Body of pancreas (tissue), 4 donors: ENCODE measurements at regions not wholly inside any gene's neighbourhood (a gene's known extent, or its start where the extent isn't known, plus 50 kb on each side); places are given as distances from the start of the nearest gene placed in this dataset.
"Not testable (repeated sequence)": the region's sequence is repeated elsewhere in the genome, so short reads cannot be mapped to it uniquely, and the experiment has no call there.

Source experiments
- ATAC-seq: fragments of 150-250 bp; one replicate; pipeline ENCODE4 v1.9.1; 2016
- DNase-seq, 4 donors: peaks; one replicate each; pipeline ENCODE4 v3.0.0-alpha.2; 2019
- H3K27ac ChIP-seq, 4 donors: fragments of 200-600 bp; sonication (generic); 1 replicate in 3 of 4; 2 replicates in 1 of 4; pipeline versions ENCODE4 v1.5.1 to v1.6.1; 2016 to 2019; ENCODE audit warnings: mild to moderate bottlenecking in 1 of 4, mixed read lengths in 1 of 4, moderate library complexity in 1 of 4
- H3K27me3 ChIP-seq, 2 donors: fragments of 200-600 bp; sonication (generic); one replicate each; pipeline ENCODE4 v1.6.0; 2016; ENCODE audit warnings: mild to moderate bottlenecking in 1 of 2
- H3K36me3 ChIP-seq, 2 donors: fragments of 200-600 bp; sonication (generic); replicated peaks in 1 of 2; 2 replicates each; pipeline ENCODE4 v1.5.1; 2016; ENCODE audit warnings: low read depth in 2 of 2; ENCODE audit not compliant: insufficient read depth in 1 of 2
- H3K4me1 ChIP-seq: fragments of 200-600 bp; sonication (generic); one replicate; pipeline ENCODE4 v1.6.0; 2016
- H3K4me3 ChIP-seq, 2 donors: fragments of 200-600 bp; sonication (generic); 1 replicate in 1 of 2; 2 replicates in 1 of 2; pipeline ENCODE4 v1.5.1; 2016 to 2019
- H3K9me3 ChIP-seq, 3 donors: fragments of 200-600 bp; sonication (generic); 1 replicate in 2 of 3; 2 replicates in 1 of 3; pipeline ENCODE4 v1.5.1; 2016
- POLR2A ChIP-seq, 3 donors: fragments of 450-650 bp; IDR thresholded peaks; one replicate each; pipeline ENCODE4 v1.6.1; 2016; ENCODE audit warnings: antibody characterized with exemption in 3 of 3, mild to moderate bottlenecking in 2 of 3
- WGBS, 2 donors: methylation state at CpG; one replicate each; pipeline ENCODE4 v1.1.5; 2017; 5-methylcytosine and 5-hydroxymethylcytosine counted together
- intact Hi-C: fragments of 100-400 bp; cut with DNase I; formaldehyde crosslinking; loops from one replicate; pipeline ENCODE4 v1.15.1; 2023
- TF ChIP-seq, protein P1 (sequence below), 7 experiments: fragments of 450-650 bp in 4 of 7; fragments of 200-600 bp in 3 of 7; sonication (generic) in 3 of 7; IDR thresholded peaks; one replicate each; pipeline ENCODE4 v1.5.1; 2016 to 2019; ENCODE audit warnings: antibody characterized with exemption in 7 of 7

DNA sequence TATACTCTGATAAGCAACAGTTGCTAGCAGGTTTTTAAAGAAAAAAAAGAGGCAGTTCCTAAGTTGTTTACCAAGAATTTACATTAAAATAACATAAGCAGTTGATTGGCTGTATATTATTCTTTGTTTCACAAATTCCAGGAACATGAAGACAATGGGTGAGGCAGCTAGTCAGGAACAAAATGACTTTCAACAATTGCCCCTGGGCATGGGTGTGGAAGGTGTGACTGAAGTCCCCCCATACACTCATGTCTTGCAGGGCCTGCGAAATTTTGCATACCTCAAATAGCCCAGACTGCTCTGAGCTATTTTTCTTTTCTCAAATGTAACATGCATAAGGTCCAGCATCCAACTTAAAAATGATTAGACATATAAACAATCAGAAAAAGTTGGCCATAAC is 267.2 kb upstream of the DIO3 start:
- Histone ChIP-seq H3K9me3 (no peaks in the 10 kb centered on the region), H3K4me1 (no peaks in the 10 kb centered on the region), H3K27ac (no peak overlapping the region), H3K36me3 (no peaks in the 10 kb centered on the region), H3K4me3 (no peak overlapping the region), H3K27me3 (no peaks in the 10 kb centered on the region)
- 62 to 83% methylated on average over 1 of the region's 1 CpG for WGBS, 2 donors
- no peak for DNase-seq
- TF ChIP-seq, protein P1, sequence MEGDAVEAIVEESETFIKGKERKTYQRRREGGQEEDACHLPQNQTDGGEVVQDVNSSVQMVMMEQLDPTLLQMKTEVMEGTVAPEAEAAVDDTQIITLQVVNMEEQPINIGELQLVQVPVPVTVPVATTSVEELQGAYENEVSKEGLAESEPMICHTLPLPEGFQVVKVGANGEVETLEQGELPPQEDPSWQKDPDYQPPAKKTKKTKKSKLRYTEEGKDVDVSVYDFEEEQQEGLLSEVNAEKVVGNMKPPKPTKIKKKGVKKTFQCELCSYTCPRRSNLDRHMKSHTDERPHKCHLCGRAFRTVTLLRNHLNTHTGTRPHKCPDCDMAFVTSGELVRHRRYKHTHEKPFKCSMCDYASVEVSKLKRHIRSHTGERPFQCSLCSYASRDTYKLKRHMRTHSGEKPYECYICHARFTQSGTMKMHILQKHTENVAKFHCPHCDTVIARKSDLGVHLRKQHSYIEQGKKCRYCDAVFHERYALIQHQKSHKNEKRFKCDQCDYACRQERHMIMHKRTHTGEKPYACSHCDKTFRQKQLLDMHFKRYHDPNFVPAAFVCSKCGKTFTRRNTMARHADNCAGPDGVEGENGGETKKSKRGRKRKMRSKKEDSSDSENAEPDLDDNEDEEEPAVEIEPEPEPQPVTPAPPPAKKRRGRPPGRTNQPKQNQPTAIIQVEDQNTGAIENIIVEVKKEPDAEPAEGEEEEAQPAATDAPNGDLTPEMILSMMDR (IDR thresholded peaks at IDR 0.05), result no peak
- no peak for TF ChIP-seq POLR2A (IDR thresholded peaks at IDR 0.05)
- intact Hi-C loops, result no loop called here
- no peak for ATAC-seq

DNA sequence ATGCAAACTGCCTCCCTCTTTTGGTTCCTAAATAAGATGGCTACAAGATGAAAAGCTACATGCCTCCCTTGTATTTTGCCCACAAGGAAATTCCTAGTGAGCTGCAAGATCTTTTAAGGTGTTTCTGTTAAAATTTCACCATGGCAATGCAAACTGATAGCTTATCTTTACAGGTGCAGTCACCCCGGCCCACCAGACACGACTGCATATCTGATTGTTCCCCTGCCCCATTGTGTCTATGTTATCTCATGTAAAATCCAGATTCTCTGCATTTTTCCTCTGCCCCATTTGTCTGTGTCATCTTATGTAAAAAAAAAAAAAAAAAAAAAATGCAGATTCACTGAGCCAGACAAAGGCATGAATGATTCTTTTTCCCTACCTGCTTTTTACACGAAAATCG is 261.5 kb upstream of the DIO3 start:
- H3K4me1 ChIP-seq, intact Hi-C loops, H3K27me3 ChIP-seq, DNase-seq, H3K4me3 ChIP-seq, H3K9me3 ChIP-seq, H3K36me3 ChIP-seq, H3K27ac ChIP-seq, ATAC-seq: not testable (repeated sequence)
- WGBS, 2 donors, result 17 to 23% methylated on average over 4 of the region's 4 CpGs

DNA sequence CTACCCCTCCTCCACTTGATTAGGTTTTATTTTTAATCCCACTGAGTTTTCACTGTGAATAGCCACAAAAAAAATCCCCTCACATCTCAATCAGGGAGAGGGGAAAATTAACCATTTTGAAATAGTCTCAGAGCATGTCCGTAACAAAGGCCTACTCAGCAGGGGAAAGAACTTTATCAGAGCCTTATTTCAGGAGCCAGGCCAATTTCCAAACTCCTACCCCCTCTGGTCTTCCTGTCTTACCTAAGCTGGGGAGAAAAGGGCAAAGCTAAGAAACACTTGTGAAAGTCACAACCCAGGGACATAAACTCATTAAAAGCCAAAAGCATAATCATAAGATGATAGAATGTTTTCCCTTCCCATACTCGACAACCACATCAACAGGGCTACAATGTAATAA is 260.3 kb upstream of the DIO3 start:
- no peak for TF ChIP-seq POLR2A (IDR thresholded peaks at IDR 0.05)
- TF ChIP-seq, protein P1 (IDR thresholded peaks at IDR 0.05), result no peak
- intact Hi-C loops, result no loop called here
- H3K36me3 ChIP-seq, result no peaks in the 10 kb centered on the region
- ATAC-seq (no peak), DNase-seq (no peak)
- peaks cover 0 to 3% of the 10 kb centered on the region in 2 donors for H3K27me3 ChIP-seq
- H3K27ac ChIP-seq, result no peak overlapping the region
- H3K4me3 ChIP-seq, result no peak overlapping the region
- no peaks in the 10 kb centered on the region for H3K9me3 ChIP-seq
- H3K4me1 ChIP-seq, result no peaks in the 10 kb centered on the region
- WGBS, 2 donors, result 70 to 75% methylated on average over 2 of the region's 2 CpGs

DNA sequence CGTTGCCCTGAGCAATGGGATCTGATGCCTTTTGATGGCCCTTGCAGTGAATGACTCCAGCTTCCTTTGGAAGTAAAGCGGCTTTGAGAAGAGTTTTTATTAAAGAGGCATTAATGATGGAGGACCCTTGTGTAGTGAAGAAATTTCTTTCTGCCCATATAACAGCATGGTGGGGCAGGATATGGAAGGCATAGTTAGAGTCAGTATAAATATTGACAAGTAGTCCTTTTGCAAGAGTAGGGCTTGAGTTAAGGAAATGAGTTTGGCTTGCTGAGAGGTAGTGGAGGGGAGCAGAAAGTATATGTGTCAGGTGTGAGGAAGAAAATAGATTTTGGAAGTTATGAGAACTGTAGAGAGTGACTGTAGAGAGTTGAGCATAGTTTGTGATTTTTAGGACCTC is 254.1 kb upstream of the DIO3 start:
- intact Hi-C loops, ATAC-seq, H3K4me1 ChIP-seq, H3K4me3 ChIP-seq, H3K27me3 ChIP-seq, H3K9me3 ChIP-seq, H3K36me3 ChIP-seq, DNase-seq, H3K27ac ChIP-seq: not testable (repeated sequence)
- WGBS, 2 donors, result 73 to 96% methylated on average over 2 of the region's 2 CpGs

DNA sequence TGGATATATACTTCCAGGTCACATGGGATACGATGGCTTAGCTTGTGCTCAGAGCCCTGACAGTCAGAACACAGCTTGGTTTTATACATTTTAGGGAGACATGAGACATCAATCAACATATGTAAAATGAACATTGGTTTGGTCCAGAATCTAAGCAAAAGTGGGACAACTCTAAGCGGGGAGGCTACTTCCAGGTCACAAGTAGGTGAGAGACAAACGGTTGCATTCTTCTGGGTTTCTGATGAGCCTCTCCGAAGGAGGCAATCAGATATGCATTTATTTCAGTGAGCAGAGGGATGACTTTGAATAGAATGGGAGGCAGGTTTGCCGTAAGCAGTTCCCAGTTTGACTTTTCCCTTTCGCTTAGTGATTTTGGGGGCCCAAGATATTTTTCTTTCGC is 250.1 kb upstream of the DIO3 start:
- H3K4me3 ChIP-seq, H3K27ac ChIP-seq, ATAC-seq, intact Hi-C loops, H3K27me3 ChIP-seq, H3K36me3 ChIP-seq, DNase-seq, H3K4me1 ChIP-seq: not testable (repeated sequence)
- WGBS, 2 donors, result 69 to 77% methylated on average over 7 of the region's 7 CpGs
- H3K9me3 ChIP-seq, result peaks cover 0 to 16% (median 0%) of the 10 kb centered on the region in 3 donors

DNA sequence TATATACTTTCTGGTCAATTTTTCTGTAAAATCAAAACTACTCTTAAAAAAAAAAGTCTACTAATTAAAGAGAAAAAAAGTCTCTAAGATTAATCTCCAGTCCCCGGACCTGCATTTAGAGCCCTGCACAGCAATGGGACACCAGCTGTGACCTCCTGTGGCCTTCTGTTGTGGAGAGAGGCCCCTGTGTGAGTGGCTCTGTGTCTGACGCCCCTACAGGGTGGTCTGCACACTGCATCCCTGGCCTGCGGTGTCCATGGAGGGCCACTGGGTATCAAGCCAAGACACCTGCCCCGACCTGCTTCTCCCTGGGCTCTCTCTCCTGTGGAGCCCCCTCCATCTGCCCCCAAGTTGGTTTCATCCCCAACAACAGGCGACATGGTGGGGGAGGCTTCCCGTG is 248.0 kb upstream of the DIO3 start:
- H3K27ac ChIP-seq, result no peak overlapping the region
- H3K36me3 ChIP-seq, result no peaks in the 10 kb centered on the region
- H3K4me3 ChIP-seq, result no peak overlapping the region
- intact Hi-C loops, result no loop called here
- ATAC-seq, result no peak
- no peaks in the 10 kb centered on the region for H3K27me3 ChIP-seq
- TF ChIP-seq, protein P1 (IDR thresholded peaks at IDR 0.05), result no peak
- TF ChIP-seq POLR2A (IDR thresholded peaks at IDR 0.05), result no peak
- H3K9me3 ChIP-seq, result peaks cover 0 to 14% (median 0%) of the 10 kb centered on the region in 3 donors
- 57 to 58% methylated on average over 6 of the region's 6 CpGs for WGBS, 2 donors
- H3K4me1 ChIP-seq, result no peaks in the 10 kb centered on the region
- no peak for DNase-seq
